GM12878 (cell line): ENCODE measurements at regions not wholly inside any gene's neighbourhood (a gene's known extent, or its start where the extent isn't known, plus 50 kb on each side); places are given as distances from the start of the nearest gene placed in this dataset.

ENCODE experiments used
- ATAC-seq: fragments of 200-7000 bp; cut with Tn5 transposase; 3 replicates; pipeline ENCODE4 v1.9.1; 2020; ENCODE audit warnings: mild to moderate bottlenecking, moderate library complexity
- BruUV-seq: library from RNA; stranded (reverse); fragments of 400-500 nt; replicated peaks from 2 replicates; lab custom pipeline; 2021; lab: Mats Ljungman, UMichigan
- CTCF ChIA-PET: fragments of 300-600 bp; sonication (Branson Sonifier 250); formaldehyde crosslinking; extraction: SDS; loops from one replicate; lab custom pipeline; 2021; ENCODE audit warnings: inconsistent platforms; lab: Yijun Ruan, JAX
- POLR2A ChIA-PET: fragments of 350-600 bp; formaldehyde crosslinking; extraction: SDS; loops from one replicate; lab custom pipeline; 2021; ENCODE audit warnings: inconsistent platforms; lab: Charles Lee
- RAD21 ChIA-PET: fragments of 300-600 bp; sonication (Branson Sonifier 250); formaldehyde crosslinking; loops from one replicate; lab custom pipeline; 2023; ENCODE audit warnings: antibody characterized with exemption; ENCODE audit not compliant: unreplicated experiment; lab: Charles Lee
- SMC1A ChIA-PET: fragments of 300-600 bp; sonication (Branson Sonifier 250); formaldehyde crosslinking; loops from one replicate; lab custom pipeline; 2023; ENCODE audit not compliant: unreplicated experiment, uncharacterized antibody; lab: Charles Lee
- DNase-seq: peaks from one replicate; pipeline ENCODE4 v3.0.0-alpha.2; 2011; ENCODE audit warnings: low read depth, low spot score
- FAIRE-seq: peaks from 3 replicates; lab custom pipeline; 2011; peaks lifted over from hg19 to GRCh38; lab: Jason Lieb, UNC
- H2AFZ ChIP-seq: 2 replicates; pipeline ENCODE4 v1.6.0; 2011; ENCODE audit warnings: low read depth, low read length, control low read depth; ENCODE audit not compliant: control insufficient read depth
- H3K27ac ChIP-seq: 2 replicates; pipeline ENCODE4 v1.5.1; 2011; ENCODE audit warnings: control low read depth; ENCODE audit not compliant: control insufficient read depth, insufficient read depth
- H3K27me3 ChIP-seq, 2 experiments: replicated peaks in 1 of 2; 2 replicates each; pipeline versions ENCODE4 v1.6.0 to v1.6.1; 2011; ENCODE audit warnings: low read length in 1 of 2; ENCODE audit not compliant: control insufficient read depth in 2 of 2, insufficient read depth in 2 of 2
- H3K36me3 ChIP-seq, 2 experiments: 2 replicates each; pipeline ENCODE4 v1.5.1; 2011; ENCODE audit warnings: low read length in 1 of 2; ENCODE audit not compliant: control insufficient read depth in 2 of 2, insufficient read depth in 2 of 2
- H3K4me1 ChIP-seq: 2 replicates; pipeline ENCODE4 v1.6.1; 2011; ENCODE audit warnings: mild to moderate bottlenecking, low read length, moderate library complexity, mixed read lengths; ENCODE audit not compliant: control insufficient read depth, insufficient read depth
- H3K4me2 ChIP-seq: 2 replicates; pipeline ENCODE4 v1.6.0; 2011; ENCODE audit warnings: control low read depth; ENCODE audit not compliant: control insufficient read depth, insufficient read depth
- H3K4me3 ChIP-seq: fragments of 200-600 bp; sonication (generic); 2 replicates; pipeline ENCODE4 v1.5.1; 2016
- H3K79me2 ChIP-seq: 2 replicates; pipeline ENCODE4 v1.6.0; 2011; ENCODE audit warnings: low read length; ENCODE audit not compliant: control insufficient read depth, insufficient read depth
- H3K9ac ChIP-seq: 2 replicates; pipeline ENCODE4 v1.8.0; 2011; ENCODE audit warnings: low read length, control low read depth, mixed read lengths; ENCODE audit not compliant: control insufficient read depth, insufficient read depth
- H3K9me3 ChIP-seq: replicated peaks from 3 replicates; pipeline ENCODE4 v1.5.1; 2011; ENCODE audit warnings: mild to moderate bottlenecking, low read length; ENCODE audit not compliant: control insufficient read depth, insufficient read depth
- H4K20me1 ChIP-seq: 2 replicates; pipeline ENCODE4 v1.6.0; 2011; ENCODE audit not compliant: control insufficient read depth, insufficient read depth
- EZH2 ChIP-seq: IDR thresholded peaks from 2 replicates; pipeline ENCODE4 v1.6.1; 2012; ENCODE audit warnings: low read depth, mild to moderate bottlenecking, control low read depth, inconsistent platforms, low read length, borderline replicate concordance; ENCODE audit not compliant: control insufficient read depth
- NRF1 ChIP-seq: conservative IDR thresholded peaks from 2 replicates; pipeline ENCODE4 v1.6.1; 2011; ENCODE audit warnings: mild to moderate bottlenecking, low read depth, low read length, improper control_type of control experiment
- RAD21 ChIP-seq: IDR thresholded peaks from 2 replicates; pipeline ENCODE4 v1.6.1; 2011; ENCODE audit warnings: mild to moderate bottlenecking, low read depth, low read length, moderate library complexity; ENCODE audit not compliant: insufficient read depth
- SMC3 ChIP-seq: IDR thresholded peaks from 2 replicates; pipeline ENCODE4 v1.6.1; 2011; ENCODE audit warnings: low read length, improper control_type of control experiment, borderline replicate concordance
- WGBS: methylation state at CpG from one replicate; pipeline ENCODE4 v1.1.6; 2016; ENCODE audit warnings: low lambda C conversion rate; ENCODE audit not compliant: insufficient replicate concordance, insufficient coverage; ENCODE audit errors: missing lambda C conversion rate; 5-methylcytosine and 5-hydroxymethylcytosine counted together
- in situ Hi-C: fragments of 300-500 bp; cut with MboI; formaldehyde crosslinking; loops from 9 replicates; pipeline ENCODE4 v1.14.3; 2018; ENCODE audit warnings: mixed read lengths
- intact Hi-C: fragments of 100-400 bp; cut with micrococcal nuclease; formaldehyde crosslinking; loops from one replicate; pipeline ENCODE4 v1.14.2; 2022; ENCODE audit not compliant: unreplicated experiment
- TF ChIP-seq, protein P1 (sequence below), 3 experiments: IDR thresholded peaks in 2 of 3; conservative IDR thresholded peaks in 1 of 3; 2 replicates each; pipeline ENCODE4 v1.5.1; 2011; ENCODE audit warnings: low read depth in 3 of 3, low read length in 3 of 3, mild to moderate bottlenecking in 3 of 3, control low read depth in 2 of 3, moderate library complexity in 2 of 3, inconsistent platforms in 1 of 3, mixed read lengths in 1 of 3; ENCODE audit not compliant: control insufficient read depth in 2 of 3, insufficient read depth in 1 of 3; ENCODE audit errors: extremely low read depth in 1 of 3

GRCh38 chr1:97014426-97014825 lies 292.8 kb downstream of the PTBP2 start:
- no peaks in the 10 kb centered on the region for H3K4me1 ChIP-seq
- H3K4me3 ChIP-seq = no peak overlapping the region
- FAIRE-seq (no peak), ATAC-seq (no peak), DNase-seq (no peak)
- ChIA-PET POLR2A (interaction anchor here (0.7 kb wide), 1 partner anchor 973 kb away, joined by 3 read pairs; no protein-coding TSS in a partner anchor), CTCF (no interaction called here), SMC1A (interaction anchor here (1.0 kb wide), 1 partner anchor 79 kb away, joined by 3 read pairs; no protein-coding TSS in a partner anchor), RAD21 (no interaction called here)
- WGBS = 0% methylated on average over 1 of the region's 1 CpG
- no peaks in the 10 kb centered on the region for H3K27me3 ChIP-seq
- intact Hi-C loops = no loop called here
- H4K20me1 ChIP-seq = no peaks in the 10 kb centered on the region
- H2AFZ ChIP-seq = no peak overlapping the region
- H3K4me2 ChIP-seq = no peak overlapping the region
- H3K79me2 ChIP-seq = no peaks in the 10 kb centered on the region
- TF ChIP-seq NRF1 = no peak
- in situ Hi-C loops = no loop called here
- BruUV-seq = no TSS peak
- no peaks in the 10 kb centered on the region for H3K9me3 ChIP-seq
- no peak overlapping the region for H3K27ac ChIP-seq
- H3K36me3 ChIP-seq = no peaks in the 10 kb centered on the region
- H3K9ac ChIP-seq = no peak overlapping the region

DNA sequence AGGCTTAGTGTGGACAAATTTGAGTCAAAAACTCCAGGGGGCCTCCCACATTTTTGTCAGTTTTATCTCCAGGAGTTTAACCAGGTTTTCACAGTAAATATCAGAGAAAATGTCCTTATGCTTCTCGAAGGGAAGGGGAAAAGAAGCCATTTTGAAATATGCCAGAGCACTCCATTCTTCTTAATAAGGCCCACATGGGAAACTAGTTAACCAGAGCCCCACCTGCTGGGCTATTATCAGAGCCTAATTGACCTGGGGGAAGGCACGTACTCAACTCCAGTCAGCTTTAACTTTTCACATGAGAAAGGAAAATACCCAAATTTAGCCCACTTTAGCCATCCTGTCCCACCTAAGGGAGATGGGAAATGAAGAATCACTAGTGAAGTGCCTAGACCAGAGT lies 296.3 kb downstream of the PTBP2 start:
- H3K4me2 ChIP-seq = no peak overlapping the region
- RAD21 ChIA-PET = interaction anchor here (1.2 kb wide), 1 partner anchor 53 kb away, joined by 7 read pairs; no protein-coding TSS in a partner anchor
- FAIRE-seq = no peak
- H3K9me3 ChIP-seq = no peaks in the 10 kb centered on the region
- DNase-seq = no peak
- H3K4me3 ChIP-seq = no peak overlapping the region
- no peaks in the 10 kb centered on the region for H3K36me3 ChIP-seq
- H4K20me1 ChIP-seq = no peaks in the 10 kb centered on the region
- H3K27ac ChIP-seq = no peak overlapping the region
- TF ChIP-seq, protein P1, sequence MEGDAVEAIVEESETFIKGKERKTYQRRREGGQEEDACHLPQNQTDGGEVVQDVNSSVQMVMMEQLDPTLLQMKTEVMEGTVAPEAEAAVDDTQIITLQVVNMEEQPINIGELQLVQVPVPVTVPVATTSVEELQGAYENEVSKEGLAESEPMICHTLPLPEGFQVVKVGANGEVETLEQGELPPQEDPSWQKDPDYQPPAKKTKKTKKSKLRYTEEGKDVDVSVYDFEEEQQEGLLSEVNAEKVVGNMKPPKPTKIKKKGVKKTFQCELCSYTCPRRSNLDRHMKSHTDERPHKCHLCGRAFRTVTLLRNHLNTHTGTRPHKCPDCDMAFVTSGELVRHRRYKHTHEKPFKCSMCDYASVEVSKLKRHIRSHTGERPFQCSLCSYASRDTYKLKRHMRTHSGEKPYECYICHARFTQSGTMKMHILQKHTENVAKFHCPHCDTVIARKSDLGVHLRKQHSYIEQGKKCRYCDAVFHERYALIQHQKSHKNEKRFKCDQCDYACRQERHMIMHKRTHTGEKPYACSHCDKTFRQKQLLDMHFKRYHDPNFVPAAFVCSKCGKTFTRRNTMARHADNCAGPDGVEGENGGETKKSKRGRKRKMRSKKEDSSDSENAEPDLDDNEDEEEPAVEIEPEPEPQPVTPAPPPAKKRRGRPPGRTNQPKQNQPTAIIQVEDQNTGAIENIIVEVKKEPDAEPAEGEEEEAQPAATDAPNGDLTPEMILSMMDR (IDR thresholded peaks at IDR 0.05 in 2 of 3, conservative IDR thresholded peaks at IDR 0.05 in 1 of 3; ENCODE audit: control insufficient read depth in 2 of 3, extremely low read depth in 1 of 3, insufficient read depth in 1 of 3, low read depth in 3 of 3, low read length in 3 of 3) = peak in 1 of 3 experiments; percentile 11; a peak in 1 of 6 replicates
- 0 out of 2 replicates have a peak, but pooled peaks have one; percentile 13 for TF ChIP-seq RAD21
- TF ChIP-seq EZH2 = no peak
- 0 out of 2 replicates have a peak, but pooled peaks have one; percentile 9 for TF ChIP-seq SMC3
- no peaks in the 10 kb centered on the region for H3K79me2 ChIP-seq
- intact Hi-C loops (no loop called here), in situ Hi-C loops (no loop called here)
- peak overlapping the region; percentile 31 for H2AFZ ChIP-seq
- no peaks in the 10 kb centered on the region for H3K27me3 ChIP-seq
- SMC1A ChIA-PET = interaction anchor here (0.7 to 2.5 kb wide), 3 partner anchors 12 to 226 kb away, joined by 3 to 11 read pairs (median 5); no protein-coding TSS in a partner anchor
- 0% methylated on average over 2 of the region's 2 CpGs for WGBS
- peak; percentile 65 for ATAC-seq
- H3K4me1 ChIP-seq = no peaks in the 10 kb centered on the region
- H3K9ac ChIP-seq = no peak overlapping the region
- POLR2A ChIA-PET = interaction anchor here (0.5 kb wide), 1 partner anchor 18 kb away, joined by 3 read pairs; no protein-coding TSS in a partner anchor
- BruUV-seq = no TSS peak
- CTCF ChIA-PET = interaction anchor here (0.7 to 1.6 kb wide), 2 partner anchors 53 to 114 kb away, joined by 3 to 6 read pairs; no protein-coding TSS in a partner anchor
